NOMO-1 treated with dmso at 0.1 percent for 144 hours (cell line): ENCODE measurements at regions not wholly inside any gene's neighbourhood (a gene's known extent, or its start where the extent isn't known, plus 50 kb on each side); places are given as distances from the start of the nearest gene placed in this dataset.
"Not testable (repeated sequence)": the region's sequence is repeated elsewhere in the genome, so short reads cannot be mapped to it uniquely, and the experiment has no call there.

Source experiments
- DNase-seq: peaks from one replicate; lab custom pipeline; 2025; ENCODE audit not compliant: unreplicated experiment; lab: John Stamatoyannopoulos, UW

DNA sequence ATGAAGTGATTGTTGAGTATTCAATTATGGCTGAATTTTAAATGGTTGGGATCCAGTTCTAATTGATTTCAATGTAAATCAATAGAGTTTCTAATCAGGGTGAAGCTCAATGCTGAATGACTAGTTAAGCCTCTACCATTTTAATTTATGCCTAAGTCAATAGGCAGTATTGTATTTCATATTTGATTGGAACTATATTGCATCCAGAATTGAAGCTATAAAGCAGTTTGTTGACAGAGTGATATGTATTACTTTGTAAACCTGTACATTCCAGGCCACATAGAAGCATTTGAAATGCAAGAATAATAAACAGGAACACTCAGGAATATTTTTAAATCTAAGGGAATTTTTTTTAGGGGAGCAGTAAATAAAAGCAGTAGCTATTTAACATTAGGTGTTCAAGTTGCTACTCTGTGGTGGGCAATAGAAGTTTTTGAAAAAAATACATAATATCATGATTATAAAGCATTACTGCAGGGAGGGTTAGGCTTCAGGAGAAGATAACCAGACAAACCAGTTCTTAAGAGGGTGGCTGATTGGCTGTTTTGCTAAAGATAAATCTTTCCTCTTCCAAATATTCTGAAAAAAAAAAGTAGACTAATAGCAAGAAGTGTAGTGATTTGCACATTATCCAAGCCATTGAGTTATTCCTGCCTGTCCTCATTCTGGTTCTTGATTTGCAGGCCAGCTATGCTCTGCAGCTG is 492.0 kb upstream of the MEF2C start:
- DNase-seq, result no peak

DNA sequence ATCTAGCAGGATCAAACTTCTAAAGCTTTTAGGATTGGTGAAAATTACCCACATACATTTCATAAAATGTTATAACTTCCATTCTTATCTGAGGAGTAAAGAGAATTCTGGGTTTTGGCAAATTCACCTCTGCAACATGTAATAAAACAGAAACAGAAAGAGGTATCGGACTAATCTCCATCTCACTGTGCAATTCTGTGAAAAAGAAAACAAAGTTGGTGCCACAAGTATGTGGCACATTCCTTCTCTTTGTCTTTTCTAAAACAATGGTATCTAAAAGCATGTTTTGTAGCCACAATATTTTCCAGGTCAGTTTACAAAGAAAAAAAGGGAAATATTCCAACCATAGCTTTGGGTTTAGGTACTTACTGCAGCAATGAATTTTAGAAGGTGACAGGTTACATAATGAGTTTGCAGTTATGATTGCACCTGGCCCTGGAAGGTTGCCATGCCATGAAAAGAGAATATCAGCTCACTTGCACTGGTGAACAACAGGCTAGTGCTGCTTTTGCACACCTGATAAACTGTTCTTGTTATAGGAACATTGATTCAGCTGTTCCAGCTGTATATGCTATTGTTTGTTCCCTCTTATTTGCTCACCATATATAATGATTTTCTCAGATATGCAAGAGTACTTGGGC is 491.3 kb upstream of the MEF2C start:
- no peak for DNase-seq

DNA sequence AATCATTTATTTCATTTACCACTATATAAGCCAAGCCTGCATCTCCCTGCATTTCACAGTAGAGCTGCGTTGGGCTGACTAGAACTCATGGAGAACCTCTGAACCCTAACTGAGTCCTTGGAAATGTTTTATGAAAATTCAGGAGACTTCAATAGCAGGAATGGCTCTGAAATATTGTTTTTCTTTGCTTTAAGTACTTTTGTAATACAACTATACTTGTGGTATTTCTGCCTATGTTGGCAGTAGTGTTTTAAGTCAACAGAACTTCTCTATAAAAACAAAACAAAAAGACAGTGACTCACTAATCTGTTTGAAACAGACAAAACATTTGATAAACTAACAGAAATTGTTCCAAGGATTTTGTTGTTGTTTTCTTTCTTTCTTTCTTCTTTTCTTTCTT is 489.2 kb upstream of the MEF2C start:
- DNase-seq, result no peak

DNA sequence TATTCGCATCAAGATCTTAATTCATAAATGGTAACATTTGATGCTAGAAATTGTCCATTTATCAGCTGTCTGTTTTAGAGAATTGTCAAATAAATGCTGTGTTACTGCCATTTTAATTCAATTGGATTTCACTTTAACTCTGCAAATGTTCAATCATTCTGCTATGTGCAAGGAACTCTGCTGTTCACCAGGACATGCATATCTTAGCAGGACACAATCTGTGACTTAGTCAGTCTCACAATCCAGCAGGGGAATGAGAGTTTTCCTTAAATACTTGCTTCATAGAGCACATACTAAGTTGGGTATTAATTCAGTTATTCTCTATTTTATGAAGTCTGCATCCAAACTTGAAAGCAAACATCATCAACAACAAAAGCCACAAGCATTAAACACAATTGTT is 488.7 kb upstream of the MEF2C start:
- DNase-seq, result no peak

DNA sequence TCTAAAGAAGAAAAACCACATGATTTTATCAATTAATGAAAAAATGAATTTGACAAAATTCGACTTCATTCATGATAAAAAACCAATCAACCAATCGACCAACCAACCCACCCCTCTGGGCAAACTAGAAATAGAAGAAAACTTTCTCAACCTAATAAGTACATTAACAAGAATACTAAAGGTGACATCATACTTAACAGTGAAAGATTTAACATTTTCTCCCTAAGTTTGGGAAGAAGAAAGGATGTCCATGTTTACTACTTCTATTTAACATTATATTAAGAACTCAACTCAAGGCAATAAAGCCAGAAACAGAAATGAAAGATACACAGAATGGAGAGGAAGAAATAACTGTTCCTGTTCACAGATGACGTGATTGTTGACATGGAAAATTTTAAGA is 476.1 kb upstream of the MEF2C start:
- no peak for DNase-seq

DNA sequence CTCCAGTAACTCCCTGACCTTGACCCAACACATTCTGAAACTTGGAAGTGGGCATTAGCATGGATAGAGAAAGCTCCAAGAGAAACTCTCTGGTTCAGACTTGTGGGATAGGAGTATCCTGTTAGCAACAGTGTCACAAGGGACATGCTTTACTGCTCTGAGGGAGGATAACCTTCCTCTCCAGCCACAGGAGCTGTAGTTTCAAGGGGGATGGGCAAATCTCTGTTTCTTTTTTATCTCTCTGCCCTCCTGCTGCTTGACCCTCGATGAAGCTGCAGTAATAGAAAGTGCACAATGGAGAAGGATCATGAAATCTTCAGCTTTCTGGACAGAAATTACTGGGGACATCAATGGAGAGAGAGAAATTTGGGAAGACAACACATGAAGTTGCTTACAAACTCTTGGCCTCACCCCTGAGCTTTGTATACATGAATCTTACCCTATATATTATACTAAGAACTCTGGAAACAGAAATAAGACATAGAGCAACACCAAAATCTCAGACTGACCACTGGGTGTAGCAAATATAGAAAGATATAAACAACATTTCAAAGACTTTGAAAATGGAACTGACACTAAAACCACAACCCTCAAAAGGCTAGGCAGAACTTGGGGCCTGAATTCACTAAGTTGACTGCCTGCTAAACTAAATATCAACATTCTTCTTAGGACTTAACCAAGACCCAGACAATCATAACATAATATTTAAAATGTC is 471.0 kb upstream of the MEF2C start:
- no peak for DNase-seq

DNA sequence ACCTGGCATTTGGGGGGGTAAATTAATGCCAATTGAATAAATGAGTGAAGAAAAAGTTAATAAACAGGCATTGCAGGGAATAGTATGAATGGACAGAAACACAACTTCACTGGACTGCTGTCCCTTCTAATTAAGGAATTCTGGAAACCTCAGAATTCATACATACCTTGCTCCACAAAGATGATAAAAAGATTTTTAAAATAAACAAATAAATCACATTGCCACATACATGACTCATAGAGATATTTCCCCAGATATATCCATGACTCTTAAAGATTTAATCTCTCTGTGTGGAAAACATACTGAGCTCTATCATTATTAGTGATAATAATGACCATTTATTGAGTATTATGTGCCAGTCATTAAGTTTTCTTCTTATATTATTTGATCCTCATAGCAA is 469.0 kb upstream of the MEF2C start:
- no peak for DNase-seq

GRCh38 chr5:89351222-89351621 is 468.2 kb upstream of the MEF2C start:
- no peak for DNase-seq

- DNase-seq, result no peak
Observed at GRCh38 chr5:89350684-89351083, 467.7 kb upstream of the MEF2C start.

GRCh38 chr5:89349246-89349980 is 466.4 kb upstream of the MEF2C start:
- DNase-seq, result no peak

GRCh38 chr5:89346573-89346972 is 463.6 kb upstream of the MEF2C start:
- no peak for DNase-seq

- no peak for DNase-seq
Observed at GRCh38 chr5:89343666-89344065, 460.7 kb upstream of the MEF2C start.

- DNase-seq, result no peak
Observed at GRCh38 chr5:89342106-89342876, 459.3 kb upstream of the MEF2C start.

GRCh38 chr5:89338935-89339334 is 456.0 kb upstream of the MEF2C start:
- no peak for DNase-seq

DNA sequence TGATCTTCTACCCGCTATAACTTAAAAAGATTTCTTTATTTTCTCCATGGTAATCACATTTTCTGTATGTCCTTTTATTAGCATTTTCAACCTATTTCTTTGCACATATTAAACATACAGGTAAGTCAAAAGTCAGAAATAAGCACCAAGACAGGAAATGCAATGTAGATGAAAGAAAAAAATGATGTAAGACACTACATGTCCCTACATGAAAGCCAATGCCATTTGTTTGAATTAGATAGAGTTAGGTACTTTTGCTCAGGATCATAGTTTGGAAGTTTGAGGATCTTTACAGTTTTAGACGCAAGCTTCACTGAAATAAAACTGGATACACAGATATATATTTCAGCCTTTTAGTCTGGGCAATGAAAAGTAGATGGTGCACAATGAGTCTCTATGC is 453.1 kb upstream of the MEF2C start:
- no peak for DNase-seq

GRCh38 chr5:89330140-89330539 is 447.2 kb upstream of the MEF2C start:
- DNase-seq, result no peak

GRCh38 chr5:89327608-89328007 is 444.6 kb upstream of the MEF2C start:
- no peak for DNase-seq

GRCh38 chr5:89324990-89325389 is 442.0 kb upstream of the MEF2C start:
- no peak for DNase-seq

- no peak for DNase-seq
Observed at GRCh38 chr5:89320421-89321277, 437.7 kb upstream of the MEF2C start.

DNA sequence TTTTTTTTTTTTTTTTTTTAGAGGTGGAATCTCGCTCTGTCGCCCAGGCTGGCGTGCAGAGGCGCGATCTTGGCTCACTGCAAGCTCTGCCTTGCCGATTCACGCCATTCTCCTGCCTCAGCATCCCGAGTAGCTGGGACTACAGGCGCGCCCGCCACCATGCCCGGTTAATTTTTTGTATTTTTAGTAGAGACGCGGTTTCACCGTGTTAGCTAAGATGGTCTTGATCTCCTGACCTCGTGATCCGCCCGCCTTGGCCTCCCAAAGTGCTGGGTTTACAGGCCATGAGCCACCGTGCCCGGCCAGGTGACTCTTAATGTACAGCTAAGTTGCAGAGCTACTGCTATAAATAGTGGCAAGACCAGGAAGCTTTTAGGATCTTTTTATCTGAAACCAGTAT is 434.9 kb upstream of the MEF2C start:
- not testable (repeated sequence) for DNase-seq
